DMS114 treated with DMSO at 0.1 percent for 48 hours (cell line): ENCODE measurements at regions not wholly inside any gene's neighbourhood (a gene's known extent, or its start where the extent isn't known, plus 50 kb on each side); places are given as distances from the start of the nearest gene placed in this dataset.

Experiments
- DNase-seq: peaks from one replicate; lab custom pipeline; 2025; ENCODE audit not compliant: unreplicated experiment; lab: John Stamatoyannopoulos, UW

- DNase-seq = no peak
Measured at GRCh38 chr18:14905350-14905749, 157.4 kb downstream of the ANKRD30B start.

DNA sequence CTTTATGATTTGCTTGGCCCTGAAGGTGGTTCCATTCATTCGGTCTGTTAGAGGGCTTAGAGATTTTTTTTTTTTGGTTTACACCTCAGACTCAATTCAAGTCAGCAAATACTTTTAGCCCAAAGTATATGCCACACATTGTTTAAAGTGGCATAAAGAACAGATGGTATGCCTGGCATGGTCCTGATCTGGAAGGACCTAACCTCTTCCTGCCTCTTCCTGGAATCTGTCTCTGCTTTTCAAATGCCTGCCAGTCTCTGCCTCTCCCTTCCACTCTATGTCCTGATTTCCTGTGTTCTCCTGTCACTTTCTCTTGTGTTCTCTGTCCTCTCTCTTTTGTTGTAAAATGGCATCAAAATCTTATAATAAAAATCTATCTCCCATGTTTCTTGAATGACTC lies 158.0 kb downstream of the ANKRD30B start:
- no peak for DNase-seq

DNA sequence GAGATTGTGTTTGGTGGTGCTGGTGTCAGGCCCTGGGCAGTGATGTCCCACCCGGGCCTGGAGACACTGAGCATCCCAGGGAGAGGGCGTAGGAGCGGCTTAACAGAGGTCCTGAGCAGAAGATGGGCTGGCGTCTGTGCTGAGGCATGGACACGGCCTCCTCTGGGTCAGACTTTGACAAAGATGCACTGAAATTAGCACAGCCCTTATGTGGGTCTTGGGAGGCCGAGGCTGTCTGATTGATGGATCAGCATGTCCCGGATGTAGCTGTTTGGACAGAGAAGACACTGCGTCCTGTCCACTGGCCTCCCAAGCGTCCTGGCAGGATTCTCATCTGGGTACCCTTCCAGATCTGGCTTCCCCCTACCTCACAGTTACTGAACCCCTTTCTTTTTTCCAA lies 159.4 kb downstream of the ANKRD30B start:
- DNase-seq = no peak

DNA sequence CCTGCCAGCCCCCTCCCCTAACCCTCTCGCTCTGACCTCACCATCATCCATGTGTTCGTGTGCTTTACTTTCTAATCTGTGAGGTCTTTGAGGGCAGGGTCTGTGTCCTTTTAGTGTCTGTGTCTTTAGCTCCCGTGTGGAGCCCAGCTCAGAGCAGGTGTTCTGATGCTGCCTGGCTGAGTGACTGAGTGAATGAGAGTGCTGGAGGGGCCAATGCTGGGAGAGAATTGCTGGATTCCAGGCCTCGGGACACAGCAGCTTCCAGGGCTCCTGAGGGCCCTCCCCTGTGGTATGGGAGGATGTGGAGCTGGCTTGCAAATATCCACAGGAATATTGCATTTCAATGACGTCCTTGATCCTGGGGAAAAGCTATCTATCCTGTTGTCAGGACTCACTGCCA lies 160.6 kb downstream of the ANKRD30B start:
- no peak for DNase-seq

DNA sequence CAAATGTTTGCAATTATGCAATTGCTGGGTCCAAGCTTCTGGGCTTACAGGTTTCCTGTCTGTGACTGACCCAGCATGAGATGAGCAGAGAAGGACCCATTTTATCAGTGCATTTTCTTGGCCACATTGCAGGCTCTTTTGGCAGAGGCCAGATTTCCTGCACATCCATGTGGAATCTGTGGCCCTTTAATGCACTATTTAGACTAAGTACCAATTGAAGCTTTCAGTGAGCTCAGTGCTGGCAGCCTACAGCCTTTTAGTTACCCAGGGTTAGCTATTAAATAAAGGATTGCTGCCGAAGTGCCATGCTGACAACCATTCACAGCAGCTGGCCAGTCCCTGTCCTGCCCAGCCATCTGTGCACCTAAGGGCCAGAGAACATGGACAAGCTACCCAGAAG lies 165.0 kb downstream of the ANKRD30B start:
- DNase-seq = no peak

DNA sequence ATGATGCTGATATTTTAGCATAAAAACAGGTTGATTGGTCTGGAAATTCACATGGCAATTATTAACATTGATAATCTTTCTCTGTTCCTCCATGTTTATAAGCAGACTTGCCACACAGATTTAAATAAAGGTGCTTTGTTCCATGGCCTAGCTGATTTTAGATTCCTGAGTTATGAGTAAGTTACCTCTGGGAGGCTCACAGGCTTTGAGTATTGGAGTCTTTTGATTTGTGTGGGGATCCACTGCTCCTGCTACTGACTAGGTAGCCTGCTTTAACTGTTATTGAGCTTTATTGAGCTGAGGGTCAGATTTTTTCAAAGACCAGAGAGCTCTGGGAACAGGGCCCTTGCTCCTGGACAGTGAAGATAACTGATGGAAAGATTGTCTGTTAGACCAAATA lies 166.1 kb downstream of the ANKRD30B start:
- DNase-seq = no peak

DNA sequence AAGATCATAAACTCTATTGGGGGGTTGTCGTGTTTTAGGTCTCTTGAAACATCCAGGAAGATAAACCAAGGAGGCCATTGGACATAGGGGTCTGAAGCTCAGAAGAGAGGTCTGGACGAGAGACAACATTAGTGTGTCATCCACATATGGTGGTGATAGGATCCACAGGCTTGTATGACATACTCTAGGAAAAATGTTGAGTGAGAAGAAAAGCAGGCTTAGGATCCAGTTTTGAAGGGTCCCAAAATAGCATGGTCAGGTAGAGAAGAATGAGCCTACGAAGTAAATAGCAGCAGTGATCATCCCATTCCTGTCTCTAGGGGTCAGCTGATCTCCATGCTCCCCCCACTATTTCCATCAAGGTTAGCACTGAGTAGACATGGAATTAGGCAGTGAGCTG lies 166.8 kb downstream of the ANKRD30B start:
- DNase-seq = no peak

- DNase-seq = no peak
Measured at GRCh38 chr18:14916181-14916580, 168.2 kb downstream of the ANKRD30B start.

DNA sequence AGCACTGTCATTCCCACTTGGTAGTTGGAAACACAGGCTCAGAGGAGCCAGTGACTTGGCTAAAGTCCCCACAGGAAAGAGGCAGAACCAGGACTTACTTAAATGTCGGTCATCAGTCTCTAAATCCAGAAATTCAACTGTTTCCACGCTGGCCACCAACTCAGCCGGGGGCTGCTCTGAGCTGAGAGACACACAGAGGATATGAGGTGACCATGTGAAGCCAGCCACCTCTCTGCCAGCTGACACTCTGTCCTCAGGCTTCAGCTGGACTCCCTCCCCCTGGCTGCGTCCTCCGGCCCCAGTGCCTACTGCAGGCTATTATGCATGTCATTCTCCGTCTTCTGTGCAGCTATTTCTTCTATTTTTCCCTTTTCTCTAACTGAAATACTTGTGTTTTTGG lies 168.9 kb downstream of the ANKRD30B start:
- DNase-seq = no peak

DNA sequence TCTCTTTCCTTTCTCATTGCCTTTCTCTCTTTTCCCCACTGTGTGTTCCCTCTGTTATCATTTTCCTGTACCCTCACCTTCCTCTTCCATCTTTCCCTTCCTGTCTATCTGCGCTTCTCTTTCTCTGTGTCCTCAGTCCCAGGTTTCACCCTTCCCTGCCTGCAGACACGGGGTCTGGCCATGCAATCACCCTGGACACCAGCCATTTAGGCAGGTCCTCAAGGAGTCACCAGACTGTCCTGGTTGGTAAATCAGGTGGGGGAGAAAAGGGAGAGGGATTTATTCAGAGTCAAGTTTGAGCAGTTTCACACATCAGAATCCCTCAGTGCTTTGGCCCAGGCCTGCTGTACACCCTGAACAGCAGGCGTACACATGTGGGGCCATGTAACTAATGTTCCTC lies 169.3 kb downstream of the ANKRD30B start:
- DNase-seq = no peak

GRCh38 chr18:14919666-14920065 lies 171.7 kb downstream of the ANKRD30B start:
- DNase-seq = no peak

- no peak for DNase-seq
Measured at GRCh38 chr18:14921031-14921430, 173.1 kb downstream of the ANKRD30B start.

DNA sequence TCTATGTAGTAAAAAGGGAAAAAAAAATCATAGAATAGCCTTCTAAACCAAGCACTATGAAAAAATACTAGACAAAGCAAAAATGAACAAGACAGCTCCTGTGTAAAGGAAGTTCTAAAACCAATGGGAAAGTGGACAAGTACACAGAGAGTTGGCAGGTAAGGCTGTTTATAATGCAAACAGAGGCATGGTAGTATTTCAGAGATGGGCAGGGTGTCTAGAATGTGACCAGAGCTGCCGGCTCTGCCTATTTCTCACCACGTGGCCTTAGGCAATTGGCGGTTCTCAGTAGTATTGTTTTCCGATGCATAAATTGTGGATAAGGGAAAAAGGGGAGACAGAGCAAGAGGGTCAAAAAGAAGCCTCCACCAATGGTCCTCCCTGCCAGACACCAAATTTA lies 173.6 kb downstream of the ANKRD30B start:
- DNase-seq = no peak

GRCh38 chr18:14922031-14922430 lies 174.1 kb downstream of the ANKRD30B start:
- no peak for DNase-seq

DNA sequence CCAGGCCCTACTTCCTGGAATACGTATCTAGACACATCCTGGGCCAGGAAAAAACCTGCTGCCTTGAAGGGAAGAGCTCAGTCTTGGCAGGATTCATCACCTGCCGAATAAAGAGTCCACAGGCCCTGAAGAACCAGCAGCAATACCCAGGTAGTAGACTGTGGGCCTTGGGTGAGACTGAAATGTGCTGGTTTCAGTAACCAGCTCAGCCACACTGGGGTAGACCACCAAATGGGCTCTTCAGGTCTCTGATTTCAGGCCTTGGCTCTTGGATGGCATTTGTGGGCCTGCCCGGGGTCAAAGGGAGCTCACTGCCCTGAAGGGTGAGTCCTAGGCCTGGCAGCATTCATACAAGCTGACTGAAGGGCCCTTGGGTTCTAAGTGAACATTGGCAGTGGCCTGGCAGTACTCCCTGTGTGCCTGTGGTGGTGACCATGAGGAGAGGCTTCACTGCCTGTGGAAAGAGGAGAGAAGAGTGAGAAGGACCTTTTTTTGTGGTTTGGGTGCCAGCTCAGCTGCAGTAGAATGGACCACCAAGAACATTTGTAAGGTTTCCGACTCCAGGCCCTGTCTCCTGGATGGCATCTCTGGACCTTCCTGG lies 175.1 kb downstream of the ANKRD30B start:
- no peak for DNase-seq

GRCh38 chr18:14924226-14924625 lies 176.3 kb downstream of the ANKRD30B start:
- DNase-seq = no peak

DNA sequence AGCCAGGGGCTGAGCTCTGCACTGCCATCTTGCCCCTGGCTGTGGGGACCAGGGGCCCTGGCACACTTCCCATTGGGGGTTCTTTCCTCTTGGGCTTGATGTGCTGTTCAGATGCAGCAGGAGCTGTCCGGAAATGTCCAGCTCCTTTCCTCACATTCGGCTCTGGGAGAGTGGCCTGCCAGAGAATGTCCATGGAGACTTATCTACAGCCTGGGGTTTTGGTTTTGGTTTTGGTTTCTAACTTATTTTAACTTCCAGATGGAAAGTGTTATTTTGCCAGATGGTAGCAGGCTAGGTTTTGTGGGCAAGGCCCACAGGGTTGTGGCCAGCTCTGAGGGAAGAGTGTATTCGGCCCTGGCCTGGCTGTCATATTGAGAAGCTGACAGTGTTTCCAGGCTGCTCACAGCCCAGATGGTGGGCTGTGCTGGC lies 177.3 kb downstream of the ANKRD30B start:
- DNase-seq = no peak

DNA sequence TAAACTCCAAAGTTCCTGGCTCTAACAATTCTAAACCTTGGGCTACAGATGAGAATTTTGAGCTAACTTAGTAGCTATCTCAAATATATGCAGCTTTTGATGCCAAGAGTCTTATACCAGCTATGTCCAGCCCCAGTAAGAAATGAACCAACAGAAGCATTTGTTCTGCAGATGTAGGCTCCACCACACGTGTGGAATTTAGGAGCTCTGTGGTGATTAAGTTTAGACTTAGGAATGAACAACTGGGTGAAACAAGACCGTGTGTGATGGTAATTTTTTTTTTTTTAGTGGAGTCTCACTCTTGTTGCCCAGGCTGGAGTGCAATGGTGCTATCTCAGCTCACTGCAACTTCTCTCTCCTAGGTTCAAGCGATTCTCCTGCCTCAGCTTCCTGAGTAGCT lies 179.7 kb downstream of the ANKRD30B start:
- DNase-seq = no peak

- no peak for DNase-seq
Measured at GRCh38 chr18:14928396-14928795, 180.4 kb downstream of the ANKRD30B start.

GRCh38 chr18:14930076-14930475 lies 182.1 kb downstream of the ANKRD30B start:
- no peak for DNase-seq

GRCh38 chr18:14930576-14930975 lies 182.6 kb downstream of the ANKRD30B start:
- DNase-seq = no peak

- no peak for DNase-seq
Measured at GRCh38 chr18:14933049-14933851, 185.3 kb downstream of the ANKRD30B start.

DNA sequence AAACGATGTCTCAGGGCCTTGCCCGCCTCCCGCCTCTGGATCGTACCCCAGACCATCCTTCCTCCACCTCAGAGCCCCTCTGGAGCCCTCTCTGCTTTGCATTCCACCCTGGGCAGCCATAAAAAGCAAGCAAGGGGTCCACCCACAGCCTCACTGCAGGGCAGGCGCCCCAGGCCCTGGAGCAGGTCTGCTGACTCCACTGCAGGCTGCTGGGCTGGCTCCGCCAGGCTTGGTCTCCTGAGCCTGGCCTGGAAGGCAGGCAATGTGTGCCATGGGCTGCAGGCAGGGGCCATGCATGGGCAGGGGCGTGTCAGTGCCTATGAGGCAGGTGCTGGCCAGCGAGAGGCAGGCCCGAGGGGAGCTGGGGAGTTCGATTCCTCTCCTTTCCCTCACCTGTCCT lies 186.0 kb downstream of the ANKRD30B start:
- DNase-seq = no peak
